ENCODE measurements at regions not wholly inside any gene's neighbourhood (a gene's known extent, or its start where the extent isn't known, plus 50 kb on each side); places are given as distances from the start of the nearest gene placed in this dataset.

DNA sequence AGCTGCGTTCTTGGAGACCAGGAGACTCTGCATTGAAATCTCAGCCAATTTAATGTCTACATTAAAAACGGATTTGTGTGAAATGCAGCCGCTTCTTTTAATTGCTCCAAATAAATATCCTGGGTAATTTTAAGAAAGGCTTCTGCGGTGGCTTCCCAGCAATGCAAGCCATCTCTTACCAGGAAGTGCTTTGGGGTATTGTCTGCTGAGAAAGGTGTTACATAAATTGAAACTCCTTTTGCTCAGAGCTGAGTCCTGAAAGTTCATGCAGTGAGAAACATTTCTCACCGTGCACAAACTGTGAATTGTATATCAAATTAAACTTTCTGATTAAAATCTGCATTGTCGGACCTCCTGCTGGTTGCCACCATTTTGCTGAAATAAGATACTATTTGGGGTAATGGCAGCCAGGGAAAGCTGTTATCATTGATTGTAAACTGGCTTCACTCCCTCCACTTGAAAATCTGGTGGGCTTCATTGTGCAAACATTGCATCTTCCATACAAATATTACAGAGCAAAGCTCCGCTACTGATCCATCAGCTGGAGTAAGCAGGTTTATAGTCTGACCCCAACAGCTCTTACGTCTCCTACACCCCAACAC lies 59.5 kb downstream of the ZIC5 start:
- DNase-seq (ENCODE audit: low read depth) = no peak

DNA sequence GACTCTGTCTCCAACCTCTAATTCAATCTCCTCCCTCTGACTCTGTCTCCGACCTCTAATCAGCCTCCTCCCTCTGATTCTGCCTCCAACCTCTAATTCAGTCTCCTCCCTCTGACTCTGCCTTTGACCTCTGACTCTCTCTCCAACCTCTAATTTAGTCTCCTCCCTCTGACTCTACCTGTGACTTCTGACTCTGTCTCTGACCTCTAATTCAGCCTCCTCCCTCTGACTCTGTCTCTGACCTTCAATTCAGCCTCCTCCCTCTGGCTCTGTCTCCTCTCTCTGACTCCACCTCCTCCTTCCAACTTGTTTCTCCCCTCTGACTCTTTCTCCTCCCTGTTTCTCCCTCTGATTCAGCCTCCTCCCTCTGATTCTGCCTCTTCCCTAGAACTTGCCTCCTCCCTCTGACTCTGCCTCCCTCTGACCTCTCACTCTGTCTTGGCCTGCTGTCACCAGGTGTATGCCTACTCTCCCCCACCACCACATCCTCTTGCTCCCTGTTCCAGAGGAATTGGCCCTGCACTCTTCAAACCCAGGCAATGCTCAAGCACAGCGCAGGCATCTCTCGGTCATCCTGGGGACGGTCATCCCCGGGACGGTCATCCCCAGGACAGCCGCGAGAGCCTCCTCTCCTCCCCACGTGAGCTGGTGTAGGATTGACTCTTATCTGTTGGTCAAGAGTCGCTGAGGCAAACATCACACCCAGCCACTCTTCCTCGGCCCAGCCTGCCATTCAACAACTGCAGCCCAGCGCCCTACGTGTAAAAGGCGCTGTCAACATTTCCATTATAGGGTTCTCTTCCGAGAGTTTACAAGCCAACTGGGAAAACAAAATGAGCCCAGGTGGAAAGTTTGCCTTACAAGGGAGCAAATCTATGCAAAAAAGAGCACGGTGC lies 60.2 kb downstream of the ZIC5 start:
- no peak for DNase-seq (ENCODE audit: low read depth)

DNA sequence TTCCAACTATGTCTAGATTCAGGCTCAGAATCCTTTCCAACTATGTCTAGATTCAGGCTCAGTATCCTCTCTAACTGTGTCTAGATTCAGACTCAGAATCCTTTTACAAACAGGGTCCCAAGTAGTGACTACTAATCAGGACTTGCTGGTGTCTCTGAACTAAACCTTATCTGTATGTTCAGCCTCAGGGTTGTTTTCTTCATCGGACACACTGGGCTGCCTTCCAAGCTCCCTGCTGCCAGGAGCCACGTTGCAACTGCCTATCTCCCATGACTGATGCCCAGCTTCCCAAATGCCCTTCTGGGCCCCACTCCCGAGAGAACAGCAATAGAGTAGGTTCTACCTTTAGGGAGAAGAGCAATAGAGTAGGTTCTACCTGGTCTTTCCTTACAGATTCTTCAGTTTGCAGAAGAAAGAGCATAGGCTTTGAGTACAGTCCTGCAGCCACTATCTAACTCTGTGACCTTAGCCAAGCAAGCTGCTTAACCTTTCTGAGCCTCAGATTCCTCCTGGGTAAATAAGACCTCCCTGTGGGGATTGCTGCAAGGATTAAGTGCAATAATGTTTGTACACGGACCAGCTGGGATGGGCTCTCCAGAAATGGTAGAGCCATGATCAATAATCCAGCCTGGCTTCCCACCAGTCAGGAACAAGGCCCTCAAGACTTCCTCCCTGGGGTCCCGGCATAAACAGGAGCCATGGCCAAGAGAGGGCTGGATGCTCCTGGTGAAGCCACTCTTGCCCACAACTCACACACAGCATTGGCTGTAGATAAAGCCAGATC lies 61.5 kb downstream of the ZIC5 start:
- DNase-seq (ENCODE audit: low read depth) = peak; percentile 26

DNA sequence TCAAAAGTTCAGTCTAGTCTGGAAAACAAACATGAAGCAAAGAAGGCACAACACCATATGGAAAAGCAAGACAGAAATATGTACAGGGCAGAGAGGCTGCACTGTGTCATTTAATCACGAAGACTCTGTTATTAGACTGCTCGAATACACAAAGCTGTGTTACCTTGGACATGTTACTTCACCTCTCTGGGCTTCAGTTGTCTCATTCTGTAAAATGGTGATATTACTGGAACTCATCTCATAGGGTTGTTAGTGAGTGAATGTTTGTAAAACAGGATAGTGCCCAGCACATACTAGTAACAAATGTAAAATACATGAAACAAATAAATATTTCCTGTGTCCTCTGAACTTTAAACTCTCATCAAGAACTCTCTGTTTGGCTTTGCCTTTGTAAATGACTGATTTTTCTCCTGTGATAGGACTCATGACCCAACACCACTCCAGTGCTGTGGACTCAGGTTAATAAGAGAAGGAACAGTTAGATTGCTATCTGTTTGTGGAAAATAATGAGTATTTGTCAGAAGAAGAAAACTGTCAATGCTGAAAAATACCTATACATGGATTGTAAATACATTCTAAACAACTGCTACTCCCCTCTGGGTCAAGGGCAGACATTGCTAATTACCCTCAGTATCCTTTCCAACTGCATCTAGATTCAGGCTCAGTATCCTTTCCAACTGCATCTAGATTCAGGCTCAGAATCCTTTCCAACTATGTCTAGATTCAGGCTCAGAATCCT lies 62.3 kb downstream of the ZIC5 start:
- DNase-seq (ENCODE audit: low read depth) = no peak

DNA sequence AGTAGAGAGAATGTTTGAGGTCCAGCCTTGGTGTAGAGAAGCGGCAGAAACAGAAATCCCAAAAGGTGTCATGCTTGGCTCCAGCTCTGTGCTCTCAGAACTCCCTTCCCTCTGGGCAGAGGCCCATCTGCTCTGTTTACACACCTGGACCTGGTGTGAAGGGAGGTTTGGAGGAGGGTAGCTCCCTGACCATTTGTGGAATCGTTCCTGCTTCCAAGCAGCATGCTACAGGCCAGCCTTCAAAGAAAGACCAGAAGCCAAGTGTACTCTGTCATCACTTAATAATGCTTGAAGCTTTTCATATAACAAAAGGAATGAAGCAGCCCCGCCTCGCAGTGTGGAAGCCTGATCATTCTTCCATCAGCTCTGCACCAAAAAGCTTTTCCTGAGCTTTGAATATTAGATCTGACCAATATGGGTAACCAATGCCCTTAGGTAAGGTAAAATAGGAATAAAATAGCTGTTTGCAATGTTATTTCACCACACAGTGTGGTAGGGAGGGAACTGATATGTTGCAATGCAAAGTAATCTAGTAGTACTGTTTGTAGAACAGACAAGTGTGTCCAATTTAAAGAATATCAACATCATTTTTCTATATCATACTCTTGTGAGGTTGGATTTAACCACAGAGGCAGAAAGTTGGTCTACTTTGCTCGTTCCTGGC lies 63.3 kb downstream of the ZIC5 start:
- no peak for DNase-seq (ENCODE audit: low read depth)

DNA sequence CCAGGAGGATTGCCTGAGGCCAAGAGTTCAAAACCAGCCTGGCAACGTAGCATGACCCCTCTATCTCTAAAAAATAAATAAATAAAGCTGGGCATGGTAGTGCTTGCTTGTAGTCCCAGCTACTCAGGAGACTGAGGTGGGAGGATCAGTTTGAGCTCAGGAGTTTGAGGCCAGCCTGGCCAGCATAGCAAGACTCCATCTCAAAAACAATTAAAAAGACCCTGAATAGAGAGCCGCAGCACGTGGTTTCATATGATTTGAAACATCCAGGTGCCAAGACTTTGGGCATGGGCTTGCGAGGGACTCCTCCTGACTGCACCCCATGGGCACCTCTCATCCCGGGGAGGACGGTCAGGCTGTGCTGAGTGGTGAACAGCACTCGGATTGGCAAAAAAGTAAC lies 63.9 kb downstream of the ZIC5 start:
- no peak for DNase-seq (ENCODE audit: low read depth)

DNA sequence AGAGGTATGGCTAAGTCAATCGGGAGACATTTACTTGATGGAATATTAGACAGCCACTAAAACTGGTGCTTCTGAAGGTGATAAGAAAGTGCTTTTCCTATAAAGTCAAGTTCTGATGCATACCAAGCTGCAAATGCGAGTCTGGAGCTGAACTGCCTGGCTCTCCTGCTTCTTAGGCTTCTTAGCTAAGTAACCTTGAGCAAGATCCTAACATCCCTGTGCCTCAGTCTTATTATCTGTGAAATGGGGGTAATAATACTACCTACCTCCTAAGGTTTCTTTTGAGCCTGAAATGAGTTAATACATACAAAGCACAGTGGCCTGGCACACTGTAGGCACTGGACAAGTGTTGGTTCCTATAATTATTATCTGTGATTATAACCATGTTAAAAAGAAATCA lies 64.5 kb downstream of the ZIC5 start:
- DNase-seq (ENCODE audit: low read depth) = no peak

DNA sequence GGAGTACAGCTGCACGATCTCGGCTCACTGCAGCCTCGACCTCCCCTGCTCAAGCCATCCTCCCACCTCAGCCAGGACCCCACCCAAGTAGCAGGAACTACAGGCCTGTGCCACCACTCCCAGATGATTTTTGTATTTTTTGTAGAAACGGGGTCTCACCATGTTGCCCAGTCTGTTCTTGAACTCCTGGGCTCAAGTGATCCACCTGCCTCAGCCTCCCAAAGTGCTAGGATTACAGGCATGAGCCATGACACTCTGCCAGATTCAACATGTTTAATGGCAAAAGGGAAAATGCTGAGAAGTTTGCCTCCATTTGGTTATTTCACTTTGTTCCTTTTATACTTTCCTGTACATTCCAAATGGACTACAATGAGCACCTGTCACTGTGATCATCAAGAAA lies 65.8 kb downstream of the ZIC5 start:
- no peak for DNase-seq (ENCODE audit: low read depth)

DNA sequence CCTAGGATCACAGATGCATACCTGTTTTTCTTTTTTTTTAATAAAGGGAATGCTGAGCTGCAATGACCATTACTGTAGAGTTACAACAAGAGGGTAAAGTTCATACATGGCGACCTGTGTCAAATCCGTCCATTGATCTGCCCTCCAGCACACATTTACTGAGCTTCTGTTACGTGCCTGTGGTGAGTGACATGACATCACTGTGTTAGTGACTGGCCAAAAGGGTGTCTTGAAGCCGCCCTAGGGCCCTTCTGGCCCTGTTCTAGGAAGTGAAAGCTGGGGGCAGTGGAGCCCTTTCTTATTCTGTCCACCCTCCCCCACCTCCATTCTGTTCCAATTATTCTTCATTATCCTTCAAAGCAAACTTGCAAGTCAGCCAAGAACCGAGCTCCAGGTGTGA lies 66.3 kb downstream of the ZIC5 start:
- DNase-seq (ENCODE audit: low read depth) = no peak

DNA sequence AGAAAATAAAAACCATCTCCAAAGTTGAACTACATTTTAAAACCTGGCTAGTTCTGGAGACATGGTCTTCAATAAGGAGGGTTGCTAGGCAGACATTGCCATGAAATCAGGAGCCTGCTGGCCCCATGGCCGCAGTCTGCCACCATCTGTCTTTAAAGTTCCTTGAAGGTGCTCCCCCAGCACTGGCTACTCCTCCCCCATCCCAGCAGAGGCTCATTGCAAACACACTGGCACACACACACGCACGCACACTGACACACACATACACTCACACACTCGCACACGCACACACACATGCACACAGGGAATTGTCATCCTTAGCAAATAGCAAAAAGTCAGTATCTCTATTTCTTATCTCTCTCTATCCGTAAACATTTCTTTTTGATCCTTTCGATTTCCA lies 68.4 kb downstream of the ZIC5 start:
- no peak for DNase-seq (ENCODE audit: low read depth)

DNA sequence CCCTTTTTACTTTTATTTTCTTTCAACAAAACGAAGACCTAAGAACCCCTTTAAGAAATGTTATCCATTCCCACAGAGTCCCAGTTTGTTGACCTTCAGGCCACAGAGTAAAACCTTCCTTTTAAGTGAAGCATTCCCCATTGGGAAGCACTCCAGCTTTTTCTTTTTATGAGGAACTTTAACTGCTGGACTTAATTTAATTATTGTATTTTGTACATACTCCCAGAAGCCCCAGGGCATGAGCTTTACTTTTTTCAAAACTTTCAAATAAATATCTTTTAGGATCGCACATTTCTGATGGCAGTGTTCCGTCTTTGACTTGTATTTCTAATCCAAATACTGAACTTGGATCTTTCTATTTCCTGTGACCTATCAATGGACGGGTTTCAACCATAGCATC lies 68.9 kb downstream of the ZIC5 start:
- no peak for DNase-seq (ENCODE audit: low read depth)

DNA sequence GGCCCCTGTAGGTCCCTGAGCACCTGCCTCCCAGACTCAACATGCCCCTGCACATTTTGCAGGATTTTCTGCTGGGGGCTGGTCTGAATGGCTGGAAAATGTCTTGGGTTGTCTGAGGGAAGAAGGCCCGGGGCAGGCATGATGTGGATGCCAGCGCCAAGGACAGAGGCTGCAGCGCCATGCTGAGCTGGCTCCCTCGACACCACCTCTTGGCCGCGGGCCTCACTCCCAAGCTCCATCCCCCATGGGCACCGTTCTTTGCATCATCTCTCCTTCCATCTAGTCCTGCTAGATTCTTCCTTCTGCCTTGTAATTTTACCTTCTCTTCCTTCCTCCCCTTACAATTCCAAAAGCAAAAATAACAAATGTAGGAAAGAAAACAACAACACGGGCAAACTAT lies 70.6 kb downstream of the ZIC5 start:
- DNase-seq (ENCODE audit: low read depth) = no peak

DNA sequence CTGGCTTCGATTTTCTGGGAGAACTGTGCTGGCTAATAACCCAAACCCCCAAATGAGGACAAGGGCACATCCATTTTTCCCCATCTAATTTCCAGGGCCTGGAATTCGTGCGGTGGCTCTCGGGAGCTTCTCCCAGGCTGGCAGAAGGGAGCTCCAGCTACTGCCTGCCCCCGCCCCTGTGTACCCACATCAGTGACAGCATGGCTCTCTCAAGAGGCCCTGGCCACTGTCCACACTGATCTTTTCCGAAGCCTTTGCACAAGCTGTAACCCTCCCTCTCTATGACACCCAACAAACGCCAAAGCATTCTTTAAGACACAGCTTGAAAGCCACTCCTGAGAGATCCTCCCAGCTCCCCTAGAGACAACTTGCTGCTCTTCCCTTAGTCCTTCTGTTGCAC lies 73.1 kb downstream of the ZIC5 start:
- DNase-seq (ENCODE audit: low read depth) = no peak

DNA sequence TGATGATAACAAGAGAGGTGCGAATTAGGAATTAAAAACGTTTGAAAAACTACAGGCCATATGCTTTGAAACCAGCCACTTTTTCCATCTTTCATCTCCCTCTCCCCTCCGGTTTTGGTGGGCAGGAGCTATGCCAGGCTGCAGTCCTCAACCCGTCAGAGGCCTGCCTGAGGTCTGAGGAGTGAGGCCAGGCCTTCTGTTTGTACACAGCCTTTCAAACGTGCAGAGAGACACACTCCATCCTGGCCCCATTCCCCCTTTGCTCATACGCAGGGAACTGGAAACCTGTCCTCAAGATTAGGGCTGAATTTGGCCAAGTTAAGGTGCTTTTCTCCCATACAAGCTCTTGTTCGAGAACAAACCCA lies 74.5 kb downstream of the ZIC5 start:
- no peak for DNase-seq (ENCODE audit: low read depth)

DNA sequence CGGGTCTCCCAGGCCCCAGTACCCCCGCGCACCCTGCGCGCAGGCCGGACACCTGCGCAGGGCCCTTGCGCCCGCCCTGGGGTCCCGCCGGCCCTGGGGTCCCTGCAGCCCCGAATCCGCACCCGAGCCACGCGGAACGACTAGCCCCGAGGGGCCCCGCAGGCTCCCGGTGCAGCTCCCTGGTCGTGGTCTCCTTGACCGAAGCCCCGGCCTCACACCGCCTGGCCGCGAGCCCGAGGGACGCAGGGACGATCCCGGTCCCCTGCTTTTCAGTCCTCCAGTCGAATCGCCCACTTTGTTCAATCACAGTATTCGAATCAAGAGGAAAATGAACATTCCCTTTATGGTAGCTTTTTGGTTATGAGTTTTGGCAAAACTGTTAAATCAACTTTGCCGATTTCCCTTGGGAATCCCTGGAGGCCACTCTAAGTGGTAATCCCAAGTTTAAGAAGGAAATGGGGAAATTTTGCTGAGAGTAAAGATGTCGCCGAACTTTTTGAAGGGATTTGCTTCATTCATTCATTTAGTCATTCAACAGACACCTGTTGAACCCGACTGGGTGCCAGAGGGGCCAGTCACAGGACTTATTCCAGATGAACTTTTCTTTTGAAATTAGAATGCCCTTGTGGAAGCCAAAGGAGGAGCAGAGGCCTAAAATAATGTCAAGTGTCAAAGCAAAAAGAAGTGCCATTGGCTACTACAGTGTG lies 75.0 kb downstream of the ZIC5 start:
- DNase-seq (ENCODE audit: low read depth) = no peak

DNA sequence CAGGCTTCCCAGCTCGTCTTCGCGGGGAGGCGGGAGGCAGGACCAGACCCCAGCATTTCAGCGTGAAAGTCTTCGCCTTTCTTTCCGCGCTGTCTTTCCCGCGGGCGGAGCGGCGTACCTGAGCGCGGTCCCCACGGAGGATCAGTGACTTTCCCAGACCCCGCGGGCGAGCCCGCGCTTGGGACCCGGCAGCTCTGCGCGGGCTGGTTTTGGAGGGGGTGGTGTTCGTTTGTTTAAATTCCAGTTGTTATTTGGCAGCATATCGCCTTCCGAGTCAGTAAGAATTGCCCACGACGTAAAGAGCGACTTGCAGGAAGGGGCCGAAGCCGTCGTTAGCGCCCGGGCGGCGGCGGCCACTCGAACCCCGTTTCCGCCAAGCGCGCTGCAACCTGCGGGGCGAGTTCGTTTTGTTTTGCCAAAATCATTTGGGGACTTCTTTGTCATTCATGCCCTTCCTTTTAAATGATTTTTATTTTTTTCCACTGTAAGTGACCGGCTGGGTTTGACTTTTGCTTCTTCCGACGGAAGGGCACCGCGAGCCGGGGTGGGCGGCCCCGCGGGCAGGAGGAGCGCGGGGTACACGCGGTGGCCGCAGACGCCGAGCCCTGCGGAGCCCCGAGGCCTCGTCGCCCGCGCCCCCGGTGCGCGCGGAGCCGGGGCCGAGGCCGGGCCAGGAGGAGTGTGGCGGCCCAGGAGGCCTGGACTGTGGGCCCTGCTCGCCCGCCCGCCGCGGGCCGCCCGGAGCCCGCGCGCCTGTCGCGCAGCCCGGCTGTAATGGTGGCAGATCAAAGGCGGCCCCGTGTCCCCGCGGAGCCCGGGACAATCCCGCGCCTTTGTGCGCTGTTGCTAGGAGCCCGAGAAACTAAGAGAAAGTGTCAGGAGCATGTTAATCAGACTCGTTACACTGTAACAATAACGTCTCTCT lies 75.9 kb downstream of the ZIC5 start:
- no peak for DNase-seq (ENCODE audit: low read depth)

DNA sequence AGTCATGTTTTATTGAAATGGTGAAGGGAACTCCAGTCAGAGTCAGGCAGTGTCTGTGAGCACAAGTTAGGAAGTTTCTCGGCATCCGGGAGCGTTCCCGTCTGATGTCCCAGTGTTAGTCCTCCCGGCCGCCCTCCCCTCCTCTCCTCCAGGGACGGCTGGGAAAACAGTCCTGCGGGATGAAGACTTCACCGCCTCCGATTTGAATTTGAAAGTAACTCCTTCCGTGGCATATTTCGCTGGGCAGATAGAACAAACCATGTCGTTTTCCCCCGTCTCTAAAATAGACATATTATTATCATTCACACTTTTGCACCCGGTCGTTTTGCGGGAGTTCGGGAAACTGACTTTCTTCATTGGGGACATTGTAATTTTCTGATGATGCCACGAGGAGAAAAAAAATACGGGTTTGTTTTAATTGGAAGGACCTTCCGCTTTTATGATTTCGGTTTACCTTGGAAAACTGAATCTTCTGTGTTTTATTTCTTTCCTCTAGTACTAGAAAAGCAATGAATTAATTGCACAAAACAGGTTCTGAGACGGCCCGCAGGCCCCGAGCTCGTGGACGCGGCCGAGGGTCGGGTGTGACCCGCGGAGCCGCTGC lies 76.6 kb downstream of the ZIC5 start:
- DNase-seq (ENCODE audit: low read depth) = no peak

DNA sequence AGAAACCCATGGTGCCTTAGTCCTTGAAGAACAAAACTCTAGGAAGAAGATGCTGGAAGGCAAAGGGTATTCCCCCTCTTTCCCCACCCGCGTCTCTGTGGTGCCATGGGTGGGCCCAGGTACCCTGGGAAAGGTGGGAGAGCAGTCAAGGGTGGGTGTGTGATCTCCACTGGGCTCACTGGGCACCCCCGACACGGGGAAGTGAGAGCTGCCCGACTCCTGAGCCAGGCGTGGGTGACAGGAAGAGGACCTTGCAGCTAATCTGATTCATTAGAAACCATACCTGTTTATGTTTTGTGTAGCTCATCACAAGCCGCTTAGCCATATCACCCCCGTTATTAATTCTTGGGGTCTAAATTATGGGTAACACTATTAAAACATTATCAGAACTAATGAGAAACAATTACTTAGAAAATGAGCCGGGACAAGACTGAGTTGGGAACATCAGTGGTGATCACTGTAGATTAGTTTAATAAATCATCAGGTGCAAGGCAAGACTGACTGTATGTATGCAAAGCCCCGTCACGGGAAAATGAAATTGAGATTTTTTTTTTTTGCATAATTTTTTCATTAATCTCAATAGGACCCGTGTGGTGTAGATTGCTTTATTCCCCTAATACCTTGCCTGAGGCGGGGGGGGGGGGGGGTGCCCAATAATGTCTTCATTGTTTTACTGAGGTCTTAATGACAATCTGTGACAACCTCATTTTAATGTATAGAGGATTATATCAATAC lies 77.3 kb downstream of the ZIC5 start:
- DNase-seq (ENCODE audit: low read depth) = no peak

DNA sequence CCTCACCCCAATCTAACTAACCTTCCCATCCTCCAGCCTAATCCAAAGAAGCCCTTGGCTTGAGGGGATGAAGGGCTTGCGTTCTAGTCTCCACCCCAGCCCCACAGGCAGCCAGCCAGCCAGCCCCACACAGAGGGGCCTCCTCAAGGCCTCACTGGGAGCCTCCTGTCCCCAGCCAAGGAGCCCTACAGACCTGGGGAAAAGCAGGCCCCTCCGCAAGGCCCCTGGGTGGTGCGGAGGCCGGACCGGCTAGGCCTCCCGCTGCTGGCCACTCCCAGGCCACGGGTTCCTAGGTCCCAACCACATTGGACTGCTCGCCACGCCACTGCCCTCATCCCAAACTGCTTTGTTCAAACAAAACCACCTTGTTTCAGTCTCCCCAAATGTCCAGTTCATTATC lies 78.0 kb downstream of the ZIC5 start:
- no peak for DNase-seq (ENCODE audit: low read depth)

Data from amniotic epithelial cell (primary cell).